ENCODE measurements at regions not wholly inside any gene's neighbourhood (a gene's known extent, or its start where the extent isn't known, plus 50 kb on each side); places are given as distances from the start of the nearest gene placed in this dataset.

- TF ChIP-seq CTCF (IDR thresholded peaks at IDR 0.05) (no peak), EZH2 (IDR thresholded peaks at IDR 0.05; ENCODE audit: borderline replicate concordance, insufficient read depth, low read depth, low read length, poor library complexity, severe bottlenecking) (no peak)
Observed at GRCh38 chr14:29236848-29237247, 470.3 kb downstream of the FOXG1 start.

Data from B cell (primary cell).